MM.1S (cell line): ENCODE measurements at regions not wholly inside any gene's neighbourhood (a gene's known extent, or its start where the extent isn't known, plus 50 kb on each side); places are given as distances from the start of the nearest gene placed in this dataset.

Experiments
- DNase-seq: peaks from one replicate; pipeline ENCODE4 v3.0.0-alpha.2; 2015
- H2AFZ ChIP-seq: fragments of 300-600 bp; sonication (generic); 2 replicates; pipeline ENCODE4 v1.6.0; 2016; ENCODE audit warnings: antibody characterized with exemption, low read length
- H3F3A ChIP-seq: fragments of 300-600 bp; sonication (generic); 2 replicates; pipeline ENCODE4 v1.6.1; 2016; ENCODE audit warnings: mild to moderate bottlenecking, antibody characterized with exemption, low read length, moderate library complexity, mixed read lengths; ENCODE audit not compliant: insufficient read depth
- H3K27ac ChIP-seq: fragments of 300-600 bp; sonication (generic); 2 replicates; pipeline ENCODE4 v1.5.1; 2016; ENCODE audit warnings: mild to moderate bottlenecking, low read length
- H3K27me3 ChIP-seq: fragments of 300-600 bp; sonication (generic); replicated peaks from 2 replicates; pipeline ENCODE4 v1.6.0; 2016; ENCODE audit warnings: low read length; ENCODE audit not compliant: insufficient read depth
- H3K36me3 ChIP-seq: fragments of 300-600 bp; sonication (generic); replicated peaks from 2 replicates; pipeline ENCODE4 v1.6.1; 2016; ENCODE audit warnings: mild to moderate bottlenecking, low read length, mixed read lengths; ENCODE audit not compliant: insufficient read depth
- H3K4me1 ChIP-seq: fragments of 300-600 bp; sonication (generic); 2 replicates; pipeline ENCODE4 v1.6.1; 2016; ENCODE audit warnings: low read length, mixed read lengths
- H3K4me2 ChIP-seq: fragments of 300-600 bp; sonication (generic); 2 replicates; pipeline ENCODE4 v1.6.0; 2016; ENCODE audit warnings: low read depth, low read length
- H3K4me3 ChIP-seq: fragments of 300-600 bp; sonication (generic); 2 replicates; pipeline ENCODE4 v1.5.1; 2016; ENCODE audit warnings: low read length, mixed read lengths
- H3K79me2 ChIP-seq: fragments of 300-600 bp; sonication (generic); 2 replicates; pipeline ENCODE4 v1.6.1; 2016; ENCODE audit warnings: mixed run types, low read length, mixed read lengths
- H3K9ac ChIP-seq: fragments of 300-600 bp; sonication (generic); 2 replicates; pipeline ENCODE4 v1.6.1; 2016; ENCODE audit warnings: low read length, mixed read lengths
- H3K9me2 ChIP-seq: fragments of 300-600 bp; sonication (generic); replicated peaks from 2 replicates; pipeline ENCODE4 v1.6.1; 2016; ENCODE audit warnings: mild to moderate bottlenecking, low read length, mixed read lengths; ENCODE audit not compliant: insufficient read depth
- H3K9me3 ChIP-seq: fragments of 300-600 bp; sonication (generic); replicated peaks from 2 replicates; pipeline ENCODE4 v1.6.1; 2016; ENCODE audit warnings: mild to moderate bottlenecking, low read length, mixed read lengths; ENCODE audit not compliant: insufficient read depth
- H4K20me1 ChIP-seq: fragments of 300-600 bp; sonication (generic); 2 replicates; pipeline ENCODE4 v1.6.1; 2016; ENCODE audit warnings: mild to moderate bottlenecking, low read length, moderate library complexity, mixed read lengths; ENCODE audit not compliant: insufficient read depth
- CTCF ChIP-seq: fragments of 300-600 bp; sonication (generic); IDR thresholded peaks from 2 replicates; pipeline ENCODE4 v1.5.1; 2016; ENCODE audit warnings: antibody characterized with exemption, low read length, mixed read lengths
- EZH2 ChIP-seq: fragments of 300-600 bp; sonication (generic); optimal IDR thresholded peaks from 2 replicates; pipeline ENCODE3; 2017; ENCODE audit warnings: low read depth, mild to moderate bottlenecking, antibody characterized with exemption, low read length, mixed read lengths
- EZH2phosphoT487 ChIP-seq: fragments of 300-600 bp; sonication (generic); IDR thresholded peaks from 2 replicates; pipeline ENCODE4 v1.6.1; 2018; ENCODE audit warnings: antibody characterized with exemption, low read length

- no peak for TF ChIP-seq EZH2
- TF ChIP-seq CTCF: no peak
- TF ChIP-seq EZH2phosphoT487: no peak
- Histone ChIP-seq H3K79me2 (no peaks in the 10 kb centered on the region), H3K4me2 (no peak overlapping the region), H3K36me3 (no peaks in the 10 kb centered on the region), H3K9ac (no peak overlapping the region), H3K4me3 (no peak overlapping the region), H3K9me3 (no peaks in the 10 kb centered on the region), H3K4me1 (peaks cover 29% of the 10 kb centered on the region), H2AFZ (no peak overlapping the region), H3K9me2 (no peaks in the 10 kb centered on the region), H3K27me3 (no peaks in the 10 kb centered on the region), H4K20me1 (no peaks in the 10 kb centered on the region), H3K27ac (no peak overlapping the region), H3F3A (peaks cover 14% of the 10 kb centered on the region)
- DNase-seq: no peak
These were observed 122.3 kb upstream of the WWC1 start for GRCh38 chr5:168168978-168169698.

- peaks cover 35% of the 10 kb centered on the region for H3K4me1 ChIP-seq
- no peak for TF ChIP-seq CTCF
- TF ChIP-seq EZH2: no peak
- TF ChIP-seq EZH2phosphoT487: no peak
- H3K9me2 ChIP-seq: no peaks in the 10 kb centered on the region
- no peak for DNase-seq
- H3K27ac ChIP-seq: no peak overlapping the region
- H3K9me3 ChIP-seq: no peaks in the 10 kb centered on the region
- no peak overlapping the region for H2AFZ ChIP-seq
- H3K79me2 ChIP-seq: no peaks in the 10 kb centered on the region
- H3K4me2 ChIP-seq: no peak overlapping the region
- H3K4me3 ChIP-seq: no peak overlapping the region
- H3K36me3 ChIP-seq: no peaks in the 10 kb centered on the region
- no peak overlapping the region for H3K9ac ChIP-seq
- no peaks in the 10 kb centered on the region for H3K27me3 ChIP-seq
- H4K20me1 ChIP-seq: no peaks in the 10 kb centered on the region
- H3F3A ChIP-seq: peaks cover 20% of the 10 kb centered on the region
These were observed 121.7 kb upstream of the WWC1 start for GRCh38 chr5:168169791-168170190.

- DNase-seq: no peak
- H3K4me2 ChIP-seq: no peak overlapping the region
- TF ChIP-seq EZH2phosphoT487 (no peak), EZH2 (no peak), CTCF (no peak)
These were observed 119.3 kb upstream of the WWC1 start for GRCh38 chr5:168171901-168172759.

More at GRCh38 chr5:168171901-168172759, 119.3 kb upstream of the WWC1 start:
- H3K4me1 ChIP-seq: peaks cover 24% of the 10 kb centered on the region
- H3K9me2 ChIP-seq: no peaks in the 10 kb centered on the region
- no peaks in the 10 kb centered on the region for H4K20me1 ChIP-seq
- no peaks in the 10 kb centered on the region; the same call in 1 of the 2 replicates for H3K27me3 ChIP-seq
- no peak overlapping the region for H3K27ac ChIP-seq
- no peak overlapping the region for H3K9ac ChIP-seq
- no peaks in the 10 kb centered on the region for H3K36me3 ChIP-seq
- H3K4me3 ChIP-seq: no peak overlapping the region
- no peak overlapping the region for H2AFZ ChIP-seq
- H3K79me2 ChIP-seq: no peaks in the 10 kb centered on the region
- H3K9me3 ChIP-seq: no peaks in the 10 kb centered on the region
- peaks cover 13% of the 10 kb centered on the region for H3F3A ChIP-seq
